ENCODE measurements at regions not wholly inside any gene's neighbourhood (a gene's known extent, or its start where the extent isn't known, plus 50 kb on each side); places are given as distances from the start of the nearest gene placed in this dataset.

- SMC1A ChIA-PET (ENCODE audit: uncharacterized antibody, unreplicated experiment) = no interaction called here
- in situ Hi-C loops (cut with MboI) = loop anchor here (5.0 kb wide), 1 partner anchor 248 kb away; no protein-coding TSS in a partner anchor
These were observed 192.5 kb upstream of the TSC22D2 start for GRCh38 chr3:150215616-150216015.

GRCh38 chr3:150213577-150213976 is 194.5 kb upstream of the TSC22D2 start:
- CTCF ChIA-PET = interaction anchor here (1.0 to 1.4 kb wide), 3 partner anchors 10 to 282 kb away, joined by 3 to 4 read pairs (median 3); no protein-coding TSS in a partner anchor
- TF ChIP-seq SP1 (IDR thresholded peaks at IDR 0.05; ENCODE audit: low read depth, low read length) (no peak), SUZ12 (IDR thresholded peaks at IDR 0.05; ENCODE audit: unreplicated experiment) (no peak), STAT1 (conservative IDR thresholded peaks at IDR 0.05) (no peak), HSF1 (IDR thresholded peaks at IDR 0.05; ENCODE audit: low read depth, low read length) (no peak), BCL3 (IDR thresholded peaks at IDR 0.05; ENCODE audit: borderline replicate concordance, insufficient read depth, low read depth, low read length, poor library complexity, severe bottlenecking) (no peak), HDAC2 (IDR thresholded peaks at IDR 0.05) (no peak), GATAD2B (conservative IDR thresholded peaks at IDR 0.05; ENCODE audit: low read depth) (no peak), ZBTB40 (IDR thresholded peaks at IDR 0.05; ENCODE audit: borderline replicate concordance) (no peak)

More at GRCh38 chr3:150215616-150216015, 192.5 kb upstream of the TSC22D2 start:
- FAIRE-seq (no peak), DNase-seq (ENCODE audit: low read depth, low spot score) (no peak), ATAC-seq (no peak)
- Histone ChIP-seq H3K9me3 (replicated peaks; ENCODE audit: control insufficient read depth, insufficient read depth, low read length) (no peaks in the 10 kb centered on the region; the same call in 2 of the 3 replicates), H3K9ac (ENCODE audit: control insufficient read depth, insufficient read depth, low read length) (no peak overlapping the region), H2AFZ (ENCODE audit: control insufficient read depth, low read depth, low read length) (no peak overlapping the region), H4K20me1 (ENCODE audit: control insufficient read depth, insufficient read depth) (no peaks in the 10 kb centered on the region), H3K4me2 (ENCODE audit: control insufficient read depth, insufficient read depth) (no peak overlapping the region), H3K4me3 (no peak overlapping the region), H3K79me2 (ENCODE audit: control insufficient read depth, insufficient read depth, low read length) (no peaks in the 10 kb centered on the region), H3K27me3 (replicated peaks in 1 of 2; ENCODE audit: control insufficient read depth in 2 of 2, insufficient read depth in 2 of 2, low read length in 1 of 2) (no peaks in the 10 kb centered on the region), H3K27ac (ENCODE audit: control insufficient read depth, insufficient read depth) (no peak overlapping the region), H3K36me3 (ENCODE audit: control insufficient read depth in 2 of 2, insufficient read depth in 2 of 2, low read length in 1 of 2) (no peaks in the 10 kb centered on the region), H3K4me1 (ENCODE audit: control insufficient read depth, insufficient read depth, low read length) (no peaks in the 10 kb centered on the region)
- ChIA-PET POLR2A (no interaction called here), CTCF (interaction anchor here (1.3 to 1.5 kb wide), 2 partner anchors 36 to 280 kb away, joined by 3 read pairs; no protein-coding TSS in a partner anchor), RAD21 (ENCODE audit: unreplicated experiment) (no interaction called here)
- no TSS peak for BruUV-seq (replicated peaks)
- 86% methylated on average over 1 of the region's 2 CpGs for WGBS (ENCODE audit: insufficient coverage, insufficient replicate concordance, low lambda C conversion rate, missing lambda C conversion rate)
- intact Hi-C loops (cut with micrococcal nuclease; ENCODE audit: unreplicated experiment) = no loop called here
- TF ChIP-seq BACH1 (IDR thresholded peaks at IDR 0.05; ENCODE audit: borderline replicate concordance) (no peak), FOS (IDR thresholded peaks at IDR 0.05; ENCODE audit: borderline replicate concordance, extremely low read depth, insufficient read length) (no peak)

More at GRCh38 chr3:150213577-150213976, 194.5 kb upstream of the TSC22D2 start:
- no peak for DNase-seq (ENCODE audit: low read depth, low spot score)
- no peak for FAIRE-seq
- Histone ChIP-seq H3K4me2 (ENCODE audit: control insufficient read depth, insufficient read depth) (no peak overlapping the region), H3K27me3 (replicated peaks in 1 of 2; ENCODE audit: control insufficient read depth in 2 of 2, insufficient read depth in 2 of 2, low read length in 1 of 2) (no peaks in the 10 kb centered on the region), H3K4me3 (no peak overlapping the region), H3K79me2 (ENCODE audit: control insufficient read depth, insufficient read depth, low read length) (no peaks in the 10 kb centered on the region), H3K27ac (ENCODE audit: control insufficient read depth, insufficient read depth) (no peak overlapping the region), H4K20me1 (ENCODE audit: control insufficient read depth, insufficient read depth) (no peaks in the 10 kb centered on the region), H3K9me3 (replicated peaks; ENCODE audit: control insufficient read depth, insufficient read depth, low read length) (no peaks in the 10 kb centered on the region; the same call in 2 of the 3 replicates), H3K9ac (ENCODE audit: control insufficient read depth, insufficient read depth, low read length) (no peak overlapping the region), H3K4me1 (ENCODE audit: control insufficient read depth, insufficient read depth, low read length) (no peaks in the 10 kb centered on the region), H2AFZ (ENCODE audit: control insufficient read depth, low read depth, low read length) (no peak overlapping the region), H3K36me3 (ENCODE audit: control insufficient read depth in 2 of 2, insufficient read depth in 2 of 2, low read length in 1 of 2) (no peaks in the 10 kb centered on the region)
- intact Hi-C loops (cut with micrococcal nuclease; ENCODE audit: unreplicated experiment) (no loop called here), in situ Hi-C loops (cut with MboI) (no loop called here)
- BruUV-seq (replicated peaks) = no TSS peak
- POLR2A ChIA-PET = interaction anchor here (0.6 kb wide), 1 partner anchor 1124 kb away, joined by 3 read pairs; no protein-coding TSS in a partner anchor
- RAD21 ChIA-PET (ENCODE audit: unreplicated experiment) = no interaction called here
- 17% methylated on average over 1 of the region's 1 CpG for WGBS (ENCODE audit: insufficient coverage, insufficient replicate concordance, low lambda C conversion rate, missing lambda C conversion rate)
- SMC1A ChIA-PET (ENCODE audit: uncharacterized antibody, unreplicated experiment) = interaction anchor here (0.8 to 1.2 kb wide), 5 partner anchors 12 to 246 kb away, joined by 3 to 4 read pairs (median 3); no protein-coding TSS in a partner anchor
- no peak for ATAC-seq
